Fibroblast of skin of right biceps (primary cell): ENCODE measurements at regions not wholly inside any gene's neighbourhood (a gene's known extent, or its start where the extent isn't known, plus 50 kb on each side); places are given as distances from the start of the nearest gene placed in this dataset.
A peak's percentile ranks its signal among the peaks of the same experiment; 100 is the strongest.

ENCODE experiments used
- DNase-seq: peaks from one replicate; pipeline ENCODE4 v3.0.0-alpha.2; 2013

DNA sequence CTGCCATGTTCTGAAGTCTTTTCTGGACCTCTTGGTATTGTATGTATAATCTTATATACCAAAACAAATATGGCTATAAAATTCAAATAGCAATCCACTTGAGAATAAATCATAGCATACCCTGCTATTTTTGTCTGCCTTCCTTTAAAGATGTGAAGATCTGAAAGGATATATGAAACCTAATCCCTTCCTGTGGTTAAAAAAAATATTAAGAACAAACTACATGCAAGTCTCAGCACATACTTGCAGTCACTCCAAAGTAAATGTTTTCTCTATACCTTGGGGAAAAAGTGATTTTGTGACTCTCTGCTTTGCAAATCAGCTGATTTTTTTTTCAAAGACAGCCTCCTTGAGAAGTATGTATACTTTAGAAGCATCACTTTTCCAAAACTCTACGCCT is 322.9 kb downstream of the ANKRD50 start:
- peak; percentile 26 for DNase-seq

DNA sequence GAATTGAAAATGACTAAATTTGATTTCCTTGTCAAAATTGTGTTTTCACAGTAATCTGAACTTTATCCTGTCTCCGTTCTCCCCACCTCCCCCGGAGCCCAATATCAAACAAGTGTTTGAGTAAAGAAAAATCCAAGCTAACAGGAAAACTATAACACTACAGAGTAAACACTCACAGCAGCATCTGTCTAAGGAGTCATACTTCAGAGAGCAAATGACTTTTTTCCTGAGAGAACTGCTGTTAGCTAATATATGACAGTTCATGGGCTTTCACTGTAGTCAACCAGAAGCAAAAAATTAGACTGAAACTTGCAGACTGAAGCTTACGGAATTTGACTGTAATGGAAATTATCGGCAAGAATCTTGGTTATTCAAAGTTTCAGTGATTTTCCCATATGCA is 321.7 kb downstream of the ANKRD50 start:
- no peak for DNase-seq

GRCh38 chr4:124396333-124396732 is 316.2 kb downstream of the ANKRD50 start:
- DNase-seq: no peak

DNA sequence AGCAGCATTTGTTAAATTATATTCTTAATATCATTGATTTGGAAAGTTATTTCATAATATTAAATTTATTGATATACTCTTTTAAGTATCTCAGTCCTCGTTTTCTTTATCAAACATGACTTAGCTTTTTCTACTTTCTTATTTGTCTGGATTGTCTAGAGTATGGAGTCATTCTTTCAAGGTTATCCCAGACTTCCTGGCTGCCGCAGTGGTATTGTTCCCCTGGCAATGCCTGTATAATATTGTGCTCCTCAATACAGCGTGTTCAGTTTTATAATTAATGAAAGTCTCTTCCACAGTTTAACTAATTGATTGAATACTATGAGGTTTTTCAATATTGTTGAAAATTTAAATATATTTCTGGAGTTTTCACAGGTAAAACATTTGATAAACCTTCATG is 310.9 kb downstream of the ANKRD50 start:
- no peak for DNase-seq

DNA sequence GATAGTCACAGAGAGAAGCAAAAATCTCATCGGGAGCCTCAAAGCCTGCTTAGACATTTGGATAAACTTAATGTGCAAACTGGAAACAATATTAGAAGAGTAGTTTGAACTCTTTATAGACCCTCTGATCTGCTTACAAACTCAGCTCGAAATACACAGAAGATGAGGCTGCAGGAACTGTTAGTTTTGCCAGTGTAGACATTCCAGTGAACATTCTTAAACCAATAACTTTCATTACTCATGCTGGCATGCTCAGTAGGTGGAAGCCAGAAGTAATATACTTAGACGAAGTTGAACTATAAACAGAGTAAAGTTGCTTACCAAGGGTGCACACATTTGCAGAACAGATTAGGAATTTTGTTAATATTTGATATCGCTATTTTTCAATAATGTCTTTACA is 303.5 kb downstream of the ANKRD50 start:
- peak; percentile 40 for DNase-seq

GRCh38 chr4:124414276-124415040 is 298.1 kb downstream of the ANKRD50 start:
- peak; percentile 72 for DNase-seq

GRCh38 chr4:124415146-124415545 is 297.4 kb downstream of the ANKRD50 start:
- peak; percentile 51 for DNase-seq

GRCh38 chr4:124417371-124417770 is 295.2 kb downstream of the ANKRD50 start:
- no peak for DNase-seq

GRCh38 chr4:124420166-124420695 is 292.3 kb downstream of the ANKRD50 start:
- no peak for DNase-seq

- peak; percentile 31 for DNase-seq
These were observed 289.4 kb downstream of the ANKRD50 start for GRCh38 chr4:124423160-124423559.

- DNase-seq: no peak
These were observed 286.3 kb downstream of the ANKRD50 start for GRCh38 chr4:124426279-124426678.

DNA sequence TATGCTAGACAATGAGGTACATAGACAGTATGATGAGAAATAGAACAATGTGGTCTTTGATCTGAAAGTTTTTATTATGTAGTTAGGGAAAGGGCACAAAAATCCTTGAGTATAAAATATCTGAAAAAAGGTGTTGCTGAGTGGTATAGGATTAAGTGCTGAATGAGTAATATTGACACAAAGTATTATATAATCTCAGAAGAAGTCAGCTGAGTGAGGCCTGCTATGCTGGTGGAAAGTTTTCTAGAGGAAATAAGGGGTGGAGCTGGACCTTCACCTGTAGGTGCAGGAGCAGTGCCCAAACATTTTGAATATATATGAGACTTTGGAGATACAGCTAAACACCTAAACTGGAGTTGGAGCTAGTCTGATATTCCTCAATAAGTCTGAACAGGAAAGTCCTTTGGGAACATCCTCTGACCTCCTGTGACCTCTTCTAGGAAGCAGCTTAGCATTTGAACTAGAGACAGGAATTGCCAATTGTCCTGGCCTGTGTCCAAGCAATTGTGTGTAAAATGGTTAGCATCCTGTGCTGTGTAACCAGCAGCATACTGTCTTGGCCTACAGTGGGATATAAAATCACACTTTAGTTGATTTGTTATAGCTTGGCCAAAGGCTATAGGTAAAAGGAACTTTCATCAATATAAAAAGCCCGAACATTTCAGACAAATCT is 285.3 kb downstream of the ANKRD50 start:
- no peak for DNase-seq

- DNase-seq: no peak
These were observed 283.9 kb downstream of the ANKRD50 start for GRCh38 chr4:124428648-124429047.

GRCh38 chr4:124429746-124430250 is 282.7 kb downstream of the ANKRD50 start:
- no peak for DNase-seq

DNA sequence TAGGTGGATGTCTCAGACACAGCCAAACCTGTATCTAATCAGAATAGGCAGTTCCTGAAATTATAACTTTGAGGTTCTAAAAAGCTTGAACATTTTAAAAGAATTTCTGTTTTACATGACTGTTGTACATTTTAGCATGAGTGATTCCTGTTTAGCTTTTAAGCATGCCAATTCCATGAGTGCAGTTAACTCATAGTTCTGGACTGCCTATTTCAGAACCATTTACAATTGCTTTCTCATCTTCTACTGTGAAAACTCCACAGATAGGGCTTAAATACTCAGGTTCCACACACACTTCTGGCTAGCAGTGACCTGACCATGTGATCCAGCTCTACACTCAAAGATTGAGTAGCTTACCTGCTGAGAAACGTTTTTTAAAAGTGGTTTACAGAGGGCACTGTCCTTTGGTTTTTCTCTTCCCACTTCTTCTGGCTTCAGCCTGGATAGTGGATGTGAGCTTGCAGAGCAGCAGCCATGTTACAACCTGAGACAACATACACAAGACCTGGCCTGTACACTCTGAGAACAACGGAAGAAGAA is 280.8 kb downstream of the ANKRD50 start:
- DNase-seq: peak; percentile 59

- DNase-seq: peak; percentile 86
These were observed 280.0 kb downstream of the ANKRD50 start for GRCh38 chr4:124432500-124432899.

DNA sequence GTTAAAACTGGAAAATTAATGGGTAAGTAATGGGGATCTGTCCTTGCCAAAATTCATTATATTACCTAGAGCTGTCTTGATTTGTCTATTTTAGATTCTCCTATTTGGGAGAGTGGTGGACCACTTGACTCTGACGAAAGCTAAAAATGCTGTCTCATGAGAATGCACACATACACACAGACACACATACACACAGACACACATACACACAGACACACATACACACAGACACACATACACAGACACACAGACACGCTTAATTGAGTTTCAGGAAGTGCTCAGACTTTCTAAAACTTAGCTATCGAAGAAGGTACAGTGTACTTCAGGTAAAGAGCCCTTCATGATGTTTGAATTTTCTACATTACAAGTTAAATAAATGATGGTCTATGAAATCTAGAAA is 279.5 kb downstream of the ANKRD50 start:
- DNase-seq: no peak

DNA sequence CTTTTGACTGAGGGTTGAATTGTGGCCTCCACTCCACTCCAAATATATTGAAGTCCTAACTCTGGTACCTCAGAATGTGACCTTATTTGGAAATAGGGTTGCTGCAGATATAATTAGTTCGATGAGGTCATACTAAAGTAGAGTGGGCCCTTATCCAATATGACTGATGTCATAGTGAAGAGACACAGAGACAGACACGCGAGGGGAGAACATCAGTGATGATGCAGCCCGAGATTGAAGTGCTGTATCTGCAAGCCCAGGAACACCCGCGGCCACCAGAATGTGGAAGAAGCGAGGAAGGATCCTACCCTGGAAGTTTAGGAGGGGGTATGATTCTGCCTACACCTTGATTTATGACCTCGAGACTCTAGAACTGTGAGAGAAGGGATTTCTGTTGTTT is 279.0 kb downstream of the ANKRD50 start:
- DNase-seq: peak; percentile 57

DNA sequence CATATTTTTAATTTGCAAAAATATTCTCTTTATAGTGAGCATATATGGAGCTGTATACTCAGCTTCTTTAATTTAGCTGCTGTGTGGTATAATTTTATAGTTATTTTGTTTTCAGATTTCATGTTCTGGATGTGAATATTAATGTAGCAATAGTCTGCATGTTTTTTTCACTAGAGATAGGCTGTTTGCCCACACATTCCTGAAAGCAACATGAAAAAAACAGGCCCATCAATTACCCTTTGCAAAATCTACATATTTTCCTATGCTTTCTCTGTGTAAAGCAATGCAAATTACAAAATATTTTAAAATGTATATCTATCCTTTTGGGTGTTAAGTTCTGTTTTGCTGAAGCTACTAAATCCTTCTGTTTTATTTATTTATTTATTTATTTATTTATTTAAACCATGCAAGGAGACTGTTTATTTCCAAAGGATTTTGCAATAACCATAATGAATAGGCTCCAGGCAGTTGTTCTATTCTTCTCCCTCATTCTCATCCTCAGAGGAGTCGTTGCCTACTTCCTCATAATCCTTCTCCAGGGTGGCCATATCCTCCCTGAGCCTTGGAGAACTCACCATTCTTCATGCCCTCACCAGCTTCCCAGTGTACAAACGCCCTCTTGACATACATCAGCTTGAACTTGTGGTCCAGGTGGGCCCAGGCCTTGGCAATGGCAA is 277.1 kb downstream of the ANKRD50 start:
- no peak for DNase-seq

DNA sequence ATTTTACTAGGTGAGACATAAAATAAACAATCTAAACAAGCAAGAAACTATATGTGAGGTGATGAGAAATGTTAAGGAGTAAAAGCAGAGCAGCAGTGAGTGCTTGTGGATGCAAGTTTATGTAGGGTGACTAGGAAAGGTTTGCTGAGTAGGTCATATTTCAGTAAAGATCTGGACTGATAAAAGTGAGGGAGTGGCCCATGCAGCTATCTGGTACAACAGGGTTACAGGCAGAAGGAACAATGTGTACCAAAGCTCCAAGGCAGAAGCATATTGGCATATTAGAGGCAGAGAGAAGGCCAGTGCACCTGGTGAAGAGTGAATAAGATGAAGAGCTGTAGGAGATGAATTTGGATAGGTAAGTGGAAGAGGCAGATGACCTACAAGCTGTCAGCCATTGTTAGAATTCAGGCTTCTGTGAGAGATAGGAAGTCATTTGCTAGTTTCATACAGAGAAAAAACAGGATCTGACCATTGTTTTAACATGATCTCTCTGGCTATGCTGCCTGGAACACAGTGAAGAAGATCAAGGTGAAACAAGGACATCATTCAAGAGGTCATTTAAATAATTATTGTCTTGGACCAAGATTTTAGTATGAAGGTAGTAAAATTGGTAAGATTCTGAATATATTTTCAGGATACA is 274.6 kb downstream of the ANKRD50 start:
- DNase-seq: no peak

GRCh38 chr4:124445071-124445470 is 267.5 kb downstream of the ANKRD50 start:
- no peak for DNase-seq

DNA sequence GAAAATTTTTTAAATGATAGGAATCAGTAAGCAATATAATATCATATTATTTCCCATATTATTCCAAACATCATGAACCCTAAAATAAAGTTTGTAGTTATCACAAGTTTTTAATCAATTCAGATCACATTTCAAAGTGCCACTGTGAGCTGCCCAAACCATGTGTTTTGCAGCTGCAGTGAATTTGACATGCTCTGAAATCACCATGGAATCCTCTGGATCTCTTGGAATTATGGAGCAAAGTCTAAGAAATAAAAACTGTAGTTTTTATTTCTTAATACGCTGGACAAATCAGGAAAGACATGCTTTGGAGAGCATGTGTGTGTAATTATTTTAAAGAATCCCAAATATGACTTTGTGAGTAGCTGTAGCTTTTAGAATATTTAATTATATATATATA is 262.7 kb downstream of the ANKRD50 start:
- peak; percentile 29 for DNase-seq

- DNase-seq: no peak
These were observed 261.7 kb downstream of the ANKRD50 start for GRCh38 chr4:124450851-124451250.
